RKO (cell line): ENCODE measurements at regions not wholly inside any gene's neighbourhood (a gene's known extent, or its start where the extent isn't known, plus 50 kb on each side); places are given as distances from the start of the nearest gene placed in this dataset.
A peak's percentile ranks its signal among the peaks of the same experiment; 100 is the strongest.
"Not testable (repeated sequence)": the region's sequence is repeated elsewhere in the genome, so short reads cannot be mapped to it uniquely, and the experiment has no call there.

ENCODE experiments used
- DNase-seq: peaks from one replicate; pipeline ENCODE4 v3.0.0-alpha.2; 2016; ENCODE audit warnings: low spot score

DNA sequence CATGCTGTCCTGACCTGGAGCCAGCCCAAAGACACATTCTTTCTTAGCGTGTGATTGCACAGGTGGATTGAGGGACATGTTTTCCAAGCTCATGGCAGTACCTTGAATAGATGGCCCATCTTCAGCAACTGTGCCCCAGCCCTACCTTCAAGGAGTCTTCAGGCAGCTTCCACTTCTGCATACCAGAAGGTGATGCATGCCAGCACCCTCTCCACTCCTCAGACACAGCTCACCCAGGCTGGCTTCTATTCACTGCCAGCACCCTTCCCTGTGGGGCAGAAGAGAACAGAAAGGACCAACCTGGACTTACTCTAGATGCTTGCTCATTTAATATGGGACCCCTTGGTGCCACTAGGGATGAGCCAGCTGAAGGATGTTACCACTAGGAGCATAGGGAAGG lies 466.4 kb upstream of the ISX start:
- DNase-seq, result no peak

- DNase-seq, result no peak
These were observed 461.6 kb upstream of the ISX start for GRCh38 chr22:34604312-34604711.

DNA sequence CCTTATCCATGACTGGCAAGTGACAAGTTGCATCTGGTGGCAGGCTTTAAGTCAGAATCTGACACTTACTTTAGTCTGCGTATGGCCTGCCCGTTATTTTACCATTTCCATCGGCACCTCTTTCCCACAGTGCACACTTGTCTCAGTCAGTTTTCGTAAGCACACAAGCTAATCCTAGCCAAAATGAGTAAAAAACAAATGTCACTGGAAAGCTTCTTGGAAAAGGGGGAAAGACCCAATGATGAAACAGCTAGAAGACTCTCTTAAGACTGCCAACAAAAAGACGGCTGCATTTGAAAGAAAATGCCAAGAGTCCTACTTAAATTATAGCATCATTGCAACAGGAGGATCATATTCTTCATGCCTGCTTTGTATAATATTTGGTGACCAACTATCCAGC lies 457.9 kb upstream of the ISX start:
- no peak for DNase-seq

GRCh38 chr22:34608540-34609115 lies 457.3 kb upstream of the ISX start:
- no peak for DNase-seq

- DNase-seq, result no peak
These were observed 456.3 kb upstream of the ISX start for GRCh38 chr22:34609646-34610045.

DNA sequence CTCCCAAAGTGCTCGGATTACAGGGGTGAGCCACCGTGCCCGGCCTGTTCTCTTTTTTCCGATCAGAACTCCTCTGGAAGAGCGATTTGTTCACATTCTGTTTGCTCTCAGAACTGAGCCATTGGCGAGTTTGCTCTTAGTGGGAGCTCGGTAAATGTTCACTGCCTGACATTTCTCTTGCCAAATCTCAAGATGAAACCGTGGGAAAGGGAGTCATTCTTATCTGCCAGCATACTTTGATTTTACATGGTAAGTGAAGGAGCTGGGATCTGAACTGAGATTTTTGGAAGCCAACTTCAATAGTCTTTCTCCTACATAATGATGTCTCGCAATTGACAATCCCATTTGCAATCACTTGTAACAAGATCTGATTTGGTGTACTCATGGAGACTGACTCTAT lies 445.8 kb upstream of the ISX start:
- no peak for DNase-seq

DNA sequence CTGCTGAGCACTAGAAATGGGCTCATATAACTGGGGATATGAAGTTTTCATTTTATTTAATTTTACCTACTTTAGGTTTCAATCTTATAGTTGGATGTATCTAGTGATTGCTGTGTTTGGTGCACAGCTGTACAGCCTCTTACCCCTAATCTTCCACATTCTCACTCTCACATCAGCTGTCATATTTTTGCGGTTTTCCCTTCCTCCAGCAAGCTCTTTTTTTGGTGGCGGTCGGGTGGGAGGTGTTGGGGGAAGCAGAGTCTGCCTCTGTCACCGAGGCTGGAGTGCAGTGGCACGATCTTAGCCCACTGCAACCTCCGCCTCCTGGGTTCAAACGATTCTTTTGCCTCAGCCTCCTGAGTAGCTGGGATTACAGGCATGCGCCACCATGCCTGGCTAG lies 445.1 kb upstream of the ISX start:
- DNase-seq, result no peak

GRCh38 chr22:34622602-34623001 lies 443.4 kb upstream of the ISX start:
- no peak for DNase-seq

DNA sequence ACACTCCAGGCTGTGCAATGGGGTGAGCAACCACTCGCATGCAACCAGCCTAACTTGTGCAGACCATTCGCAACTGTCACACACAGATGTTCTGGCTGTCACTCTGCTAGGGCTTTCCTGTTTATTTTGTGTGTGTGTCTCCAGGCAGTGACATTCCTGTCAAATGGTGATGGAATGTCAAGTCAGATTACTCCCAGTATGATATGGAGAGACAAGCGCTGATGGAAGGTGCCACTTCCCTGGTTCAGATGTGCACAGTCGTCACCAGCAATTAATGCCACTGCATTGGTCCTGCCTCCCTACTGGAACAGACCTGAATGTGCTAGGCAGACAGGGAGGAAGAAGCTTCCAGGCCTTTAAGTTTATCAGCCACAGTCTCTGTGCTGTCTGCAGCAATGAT lies 442.4 kb upstream of the ISX start:
- no peak for DNase-seq

GRCh38 chr22:34625892-34626291 lies 440.1 kb upstream of the ISX start:
- not testable (repeated sequence) for DNase-seq

- no peak for DNase-seq
These were observed 427.8 kb upstream of the ISX start for GRCh38 chr22:34638128-34638527.

DNA sequence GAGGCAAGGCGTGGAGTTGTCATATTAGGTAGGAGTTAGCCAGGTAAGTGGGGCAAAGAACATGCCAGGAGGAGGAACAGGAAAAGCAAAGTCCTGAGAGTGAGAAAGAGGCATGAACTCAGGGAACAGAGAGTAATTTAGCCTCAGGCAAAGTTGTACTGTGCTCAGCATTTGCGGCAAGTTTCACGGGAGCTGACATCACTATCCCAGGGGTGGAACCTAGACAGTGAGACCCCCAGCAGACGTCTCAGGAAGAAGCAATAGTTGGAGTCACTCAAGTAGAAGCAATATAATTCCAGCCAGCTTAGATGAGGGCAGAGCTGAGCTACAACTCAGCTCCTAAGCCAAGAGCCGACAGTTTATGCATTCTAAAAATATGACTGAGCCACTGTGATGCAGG lies 426.0 kb upstream of the ISX start:
- no peak for DNase-seq

- DNase-seq, result no peak
These were observed 420.6 kb upstream of the ISX start for GRCh38 chr22:34645375-34645774.

DNA sequence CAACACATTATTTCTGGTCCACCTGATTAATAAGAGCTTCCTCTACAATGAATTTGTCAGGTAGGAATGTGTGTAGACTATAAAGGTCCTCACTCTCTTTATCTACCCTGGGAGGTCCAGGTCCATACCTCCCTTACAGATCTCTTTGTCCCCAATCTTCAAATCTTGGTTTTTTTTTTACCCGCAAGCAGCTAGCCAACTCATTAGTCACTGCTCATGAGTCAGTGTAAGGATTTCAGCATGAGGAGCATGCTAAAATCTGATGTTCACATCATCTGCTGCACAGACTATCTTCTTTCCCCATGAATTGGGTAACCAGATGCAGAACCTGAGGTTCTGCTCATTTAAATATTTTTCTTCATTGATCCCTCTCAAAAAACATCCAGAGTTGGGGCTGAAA lies 397.0 kb upstream of the ISX start:
- DNase-seq, result peak; percentile 31

DNA sequence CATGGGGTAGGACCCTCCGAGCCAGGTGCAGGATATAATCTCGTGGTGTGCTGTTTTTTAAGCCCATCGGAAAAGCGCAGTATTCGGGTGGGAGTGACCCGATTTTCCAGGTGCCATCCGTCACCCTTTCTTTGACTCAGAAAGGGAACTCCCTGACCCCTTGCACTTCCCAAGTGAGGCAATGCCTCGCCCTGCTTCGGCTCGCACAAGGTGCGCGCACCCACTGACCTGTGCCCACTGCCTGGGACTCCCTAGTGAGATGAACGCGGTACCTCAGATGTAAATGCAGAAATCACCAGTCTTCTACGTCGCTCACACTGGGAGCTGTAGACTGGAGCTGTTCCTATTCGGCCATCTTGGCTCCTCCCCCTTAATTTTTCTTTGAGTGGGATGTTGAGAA lies 382.9 kb upstream of the ISX start:
- DNase-seq, result not testable (repeated sequence)

DNA sequence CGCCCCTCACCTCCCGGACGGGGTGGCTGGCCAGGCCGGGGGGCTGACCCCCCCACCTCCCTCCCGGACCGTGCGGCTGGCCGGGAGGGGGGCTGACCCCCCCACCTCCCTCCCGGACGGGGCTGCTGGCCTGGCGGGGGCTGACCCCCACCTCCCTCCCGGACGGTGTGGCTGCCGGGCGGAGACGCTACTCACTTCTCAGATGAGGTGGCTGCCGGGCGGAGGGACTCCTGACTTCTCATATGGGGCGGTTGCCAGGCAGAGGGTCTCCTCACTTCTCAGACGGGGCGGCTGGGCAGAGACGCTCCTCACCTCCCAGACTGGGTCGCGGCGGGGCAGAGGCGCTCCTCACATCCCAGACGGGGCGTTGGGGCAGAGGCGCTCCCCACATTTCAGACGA lies 381.7 kb upstream of the ISX start:
- DNase-seq, result not testable (repeated sequence)

GRCh38 chr22:34687116-34687515 lies 378.8 kb upstream of the ISX start:
- DNase-seq, result no peak

DNA sequence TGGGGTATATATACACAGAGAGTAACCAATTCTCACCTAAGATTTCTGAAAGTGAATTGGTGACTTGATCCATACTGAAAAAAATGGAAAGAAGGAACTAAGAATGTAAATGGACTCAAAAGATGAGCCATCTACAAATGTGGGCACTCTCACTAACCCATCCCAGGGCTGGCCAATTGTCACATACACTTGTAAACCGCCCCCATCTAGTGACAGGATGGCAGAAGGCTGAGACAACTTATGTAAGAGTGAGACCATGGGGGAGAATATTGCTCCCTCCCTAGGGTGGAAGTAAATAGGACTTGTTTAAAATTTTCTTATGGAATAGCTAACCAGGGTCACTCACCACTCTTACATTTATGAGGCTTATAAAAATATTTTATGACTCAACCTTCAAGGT lies 377.1 kb upstream of the ISX start:
- no peak for DNase-seq

DNA sequence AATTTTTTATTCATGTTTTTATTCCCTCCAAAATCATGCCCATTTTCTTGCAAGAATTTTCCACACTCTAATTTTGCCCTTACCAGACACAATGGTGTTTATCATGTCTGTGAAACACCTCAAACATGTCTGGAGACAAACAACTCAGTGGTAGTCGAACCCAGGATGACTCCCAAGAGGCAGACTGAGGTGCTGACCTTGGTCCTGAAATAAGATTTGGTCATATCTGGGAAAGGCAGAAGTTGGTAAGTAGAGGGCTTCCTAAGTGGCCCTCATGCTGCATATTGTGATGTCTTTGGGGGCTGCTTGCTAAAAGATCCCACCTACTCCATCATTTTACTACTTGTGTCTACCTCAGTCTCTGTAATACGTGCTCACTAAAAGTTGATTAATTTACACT lies 369.4 kb upstream of the ISX start:
- peak; percentile 52 for DNase-seq

DNA sequence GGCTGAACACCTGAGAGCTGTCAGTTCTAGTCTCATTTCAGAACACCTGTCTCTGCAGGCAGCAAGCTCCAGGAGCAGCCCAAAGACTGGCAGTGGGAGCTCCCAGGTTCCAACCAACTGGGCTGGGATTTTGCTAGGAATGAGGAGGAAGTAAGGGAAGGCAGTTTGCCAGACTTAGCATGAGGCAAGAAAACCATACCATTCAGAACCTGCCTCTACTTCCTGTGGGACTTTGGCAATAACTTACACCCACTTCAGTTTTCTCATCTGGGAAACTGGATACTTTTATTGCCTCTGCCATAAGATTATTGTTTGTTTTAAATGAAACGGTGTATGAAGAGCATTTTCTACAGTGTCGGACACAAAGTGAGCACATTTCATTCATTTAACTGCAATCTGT lies 363.7 kb upstream of the ISX start:
- no peak for DNase-seq

DNA sequence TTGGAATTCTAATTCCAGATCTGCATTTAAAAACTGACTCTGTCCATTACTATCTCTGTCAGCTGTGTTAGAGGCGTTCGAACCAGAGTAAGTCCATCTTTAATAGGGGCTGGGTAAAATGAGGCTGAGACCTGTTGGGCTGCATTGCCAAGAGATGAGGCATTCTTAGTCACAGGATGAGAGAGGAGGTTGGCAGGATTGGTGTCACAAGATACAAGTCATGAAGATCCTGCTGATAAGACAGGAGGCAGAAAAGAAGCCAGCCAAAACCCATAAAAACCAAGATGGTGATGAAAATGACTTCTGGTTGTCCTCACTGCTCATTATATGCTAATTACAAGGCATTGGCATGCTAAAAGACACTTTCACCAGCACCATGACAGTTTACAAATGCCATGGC lies 356.3 kb upstream of the ISX start:
- no peak for DNase-seq

GRCh38 chr22:34722901-34723300 lies 343.1 kb upstream of the ISX start:
- no peak for DNase-seq

DNA sequence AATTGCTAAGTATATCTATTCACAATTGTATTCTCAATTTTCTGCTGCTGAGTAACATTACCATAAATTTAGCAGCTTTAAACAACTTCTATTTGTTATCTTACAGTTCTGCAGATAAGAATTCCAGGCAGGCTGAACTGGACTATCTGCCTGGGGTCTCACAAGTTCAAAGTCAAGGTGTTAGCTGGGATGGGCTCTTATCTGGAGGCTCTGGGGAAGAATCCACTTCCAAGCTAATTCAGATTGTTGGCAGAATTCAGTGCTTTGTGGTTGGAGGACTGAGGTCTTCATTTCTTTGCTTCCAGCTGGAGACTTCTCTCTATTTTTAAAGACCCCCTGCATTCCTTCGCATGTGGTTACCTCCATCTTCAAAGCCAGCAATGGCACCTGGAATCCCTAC lies 329.9 kb upstream of the ISX start:
- no peak for DNase-seq

DNA sequence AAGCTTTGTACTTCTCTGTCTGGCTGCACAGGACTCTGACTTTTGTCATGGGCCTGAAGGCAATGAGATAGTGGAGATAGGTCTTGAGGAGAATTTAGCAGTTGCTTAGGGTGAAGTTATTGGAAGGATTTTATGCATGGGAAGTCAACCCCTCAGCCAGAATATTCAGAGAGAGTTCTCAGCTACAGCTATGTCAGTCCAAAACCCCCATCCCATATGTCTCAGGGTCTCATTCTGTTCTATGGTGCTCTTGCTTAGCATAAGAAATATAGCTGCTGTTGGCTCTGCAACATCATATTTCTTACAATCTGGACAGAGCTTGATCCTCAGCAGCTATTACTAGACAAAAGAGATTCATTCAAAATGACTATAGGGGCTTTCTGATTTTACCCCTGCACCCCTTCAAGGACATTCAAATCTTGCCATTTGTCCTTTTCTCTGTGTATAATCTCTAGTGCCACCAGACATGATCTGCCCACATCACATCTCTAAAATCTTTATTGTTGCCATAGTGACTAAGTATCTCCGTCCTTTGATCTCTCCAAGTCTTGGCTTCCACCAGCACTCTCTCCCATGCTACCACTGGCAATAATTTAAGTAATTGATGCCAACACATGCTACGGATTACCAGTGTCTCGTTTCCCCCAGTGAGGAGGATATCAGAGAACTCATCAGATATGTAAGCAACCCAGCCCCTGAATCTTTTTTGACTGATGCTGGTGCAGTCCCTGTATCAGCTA lies 327.1 kb upstream of the ISX start:
- DNase-seq, result no peak
